SK-N-SH treated with all-trans-retinoic acid at 6 μM for 48 hours (cell line): ENCODE measurements at regions not wholly inside any gene's neighbourhood (a gene's known extent, or its start where the extent isn't known, plus 50 kb on each side); places are given as distances from the start of the nearest gene placed in this dataset.

Experiments used
- ATAC-seq: fragments of 200-7000 bp; cut with Tn5 transposase; 3 replicates; pipeline ENCODE4 v1.9.1; 2020; ENCODE audit warnings: mild to moderate bottlenecking, moderate library complexity
- ARNTL ChIP-seq: fragments of 450-650 bp; formaldehyde crosslinking; IDR thresholded peaks from 2 replicates; pipeline ENCODE4 v1.5.0; 2020; ENCODE audit warnings: low read depth, mild to moderate bottlenecking, moderate library complexity, borderline replicate concordance
- BACH2 ChIP-seq: fragments of 250-450 bp; sonication (Bioruptor Pico); IDR thresholded peaks from 2 replicates; pipeline ENCODE4 v1.9.0; 2021; ENCODE audit warnings: mild to moderate bottlenecking, borderline replicate concordance
- CREB5 ChIP-seq: fragments of 250-450 bp; sonication (Bioruptor Pico); IDR thresholded peaks from 2 replicates; pipeline ENCODE4 v1.5.1; 2020; ENCODE audit warnings: low read depth, mild to moderate bottlenecking, moderate library complexity
- CSDC2 ChIP-seq: fragments of 250-450 bp; sonication (Bioruptor Pico); IDR thresholded peaks from 2 replicates; pipeline ENCODE4 v1.5.0; 2020; ENCODE audit warnings: mild to moderate bottlenecking, moderate library complexity
- CSRNP3 ChIP-seq: fragments of 250-450 bp; sonication (Bioruptor Pico); IDR thresholded peaks from 2 replicates; pipeline ENCODE4 v1.5.1; 2021; ENCODE audit warnings: mild to moderate bottlenecking, moderate library complexity
- ESRRG ChIP-seq: fragments of 250-450 bp; sonication (Bioruptor Pico); IDR thresholded peaks from 2 replicates; pipeline ENCODE4 v1.6.1; 2021; ENCODE audit warnings: mild to moderate bottlenecking
- GLIS3 ChIP-seq: fragments of 250-450 bp; sonication (Bioruptor Pico); IDR thresholded peaks from 2 replicates; pipeline ENCODE4 v1.5.0; 2020; ENCODE audit warnings: mild to moderate bottlenecking, moderate library complexity
- OSR1 ChIP-seq: fragments of 250-450 bp; sonication (Bioruptor Pico); IDR thresholded peaks from 2 replicates; pipeline ENCODE4 v1.8.0; 2022; ENCODE audit warnings: moderate library complexity, mild to moderate bottlenecking, inconsistent platforms
- PATZ1 ChIP-seq: fragments of 250-450 bp; sonication (Bioruptor Pico); IDR thresholded peaks from 2 replicates; pipeline ENCODE4 v1.8.0; 2020; ENCODE audit warnings: mild to moderate bottlenecking, moderate library complexity, borderline replicate concordance
- POU6F1 ChIP-seq: fragments of 250-450 bp; sonication (Bioruptor Pico); IDR thresholded peaks from 2 replicates; pipeline ENCODE4 v1.8.0; 2021; ENCODE audit warnings: low read depth, mild to moderate bottlenecking, moderate library complexity, borderline replicate concordance
- PPARA ChIP-seq: fragments of 250-450 bp; sonication (Bioruptor Pico); IDR thresholded peaks from 2 replicates; pipeline ENCODE4 v1.5.0; 2020; ENCODE audit warnings: mild to moderate bottlenecking, borderline replicate concordance
- RARB ChIP-seq: fragments of 250-450 bp; sonication (Bioruptor Pico); IDR thresholded peaks from 2 replicates; pipeline ENCODE4 v1.8.0; 2021; ENCODE audit warnings: mild to moderate bottlenecking, moderate library complexity
- SNAI2 ChIP-seq: fragments of 250-450 bp; sonication (Bioruptor Pico); IDR thresholded peaks from 2 replicates; pipeline ENCODE4 v1.5.0; 2020; ENCODE audit warnings: mild to moderate bottlenecking, moderate library complexity
- TCF4 ChIP-seq: fragments of 250-450 bp; sonication (Bioruptor Pico); IDR thresholded peaks from 2 replicates; pipeline ENCODE4 v1.8.0; 2021; ENCODE audit warnings: mild to moderate bottlenecking, moderate library complexity, borderline replicate concordance
- TOX ChIP-seq: fragments of 250-450 bp; sonication (Bioruptor Pico); IDR thresholded peaks from 2 replicates; pipeline ENCODE4 v1.8.0; 2021; ENCODE audit warnings: mild to moderate bottlenecking, moderate library complexity, borderline replicate concordance
- TSHZ2 ChIP-seq: fragments of 250-450 bp; sonication (Bioruptor Pico); IDR thresholded peaks from 2 replicates; pipeline ENCODE4 v1.5.0; 2020; ENCODE audit warnings: mild to moderate bottlenecking, moderate library complexity
- ZC3H10 ChIP-seq: fragments of 250-450 bp; sonication (Bioruptor Pico); IDR thresholded peaks from 2 replicates; pipeline ENCODE4 v1.5.1; 2021; ENCODE audit warnings: mild to moderate bottlenecking, moderate library complexity
- ZFP3 ChIP-seq: fragments of 250-450 bp; sonication (Bioruptor Pico); IDR thresholded peaks from 2 replicates; pipeline ENCODE4 v1.5.0; 2020; ENCODE audit warnings: mild to moderate bottlenecking, moderate library complexity
- ZFP30 ChIP-seq: fragments of 450-650 bp; formaldehyde crosslinking; IDR thresholded peaks from 2 replicates; pipeline ENCODE4 v1.5.0; 2022; ENCODE audit warnings: mild to moderate bottlenecking, moderate library complexity
- ZNF70 ChIP-seq: fragments of 450-650 bp; formaldehyde crosslinking; IDR thresholded peaks from 2 replicates; pipeline ENCODE4 v1.5.0; 2020; ENCODE audit warnings: mild to moderate bottlenecking, moderate library complexity
- ZNF8 ChIP-seq: fragments of 450-650 bp; formaldehyde crosslinking; IDR thresholded peaks from 2 replicates; pipeline ENCODE4 v1.5.0; 2020; ENCODE audit warnings: mild to moderate bottlenecking, moderate library complexity

- TF ChIP-seq BACH2 (CRISPR knock-in tag), result no peak
- no peak for TF ChIP-seq TOX (CRISPR knock-in tag)
- TF ChIP-seq ARNTL (CRISPR knock-in tag), result no peak
- TF ChIP-seq PATZ1 (CRISPR knock-in tag), result no peak
- TF ChIP-seq TCF4 (CRISPR knock-in tag), result no peak
- no peak for TF ChIP-seq CREB5 (CRISPR knock-in tag)
- no peak for TF ChIP-seq ZNF70 (CRISPR knock-in tag)
- TF ChIP-seq CSDC2, result no peak
- TF ChIP-seq RARB, result no peak
- no peak for TF ChIP-seq ZFP30
- ATAC-seq, result no peak
Observed at GRCh38 chr15:86010891-86011290, 68.8 kb upstream of the AGBL1 start.

- TF ChIP-seq ESRRG (no peak), ZNF70 (CRISPR knock-in tag) (no peak), OSR1 (CRISPR knock-in tag) (no peak), GLIS3 (no peak), ZFP30 (no peak), TSHZ2 (CRISPR knock-in tag) (no peak), CSDC2 (no peak), ZC3H10 (CRISPR knock-in tag) (no peak), PATZ1 (CRISPR knock-in tag) (no peak), POU6F1 (CRISPR knock-in tag) (no peak), CSRNP3 (CRISPR knock-in tag) (no peak), SNAI2 (CRISPR knock-in tag) (no peak), ZFP3 (CRISPR knock-in tag) (no peak), CREB5 (CRISPR knock-in tag) (no peak), ZNF8 (CRISPR knock-in tag) (no peak), BACH2 (CRISPR knock-in tag) (no peak), RARB (no peak), PPARA (CRISPR knock-in tag) (no peak), TOX (CRISPR knock-in tag) (no peak)
- TF ChIP-seq, all 23 proteins: peak for 0
- no peak for ATAC-seq
Observed at GRCh38 chr15:86014016-86014415, 65.7 kb upstream of the AGBL1 start.
